GM12801 (cell line): ENCODE measurements at regions not wholly inside any gene's neighbourhood (a gene's known extent, or its start where the extent isn't known, plus 50 kb on each side); places are given as distances from the start of the nearest gene placed in this dataset.

Source experiments
- CTCF ChIP-seq: IDR thresholded peaks from one replicate; pipeline ENCODE4 v1.5.1; 2011; ENCODE audit warnings: control low read depth; ENCODE audit not compliant: insufficient read length; ENCODE audit errors: extremely low read depth

GRCh38 chr2:234676783-234677450 lies 180.0 kb upstream of the ARL4C start:
- TF ChIP-seq CTCF, result no peak

- TF ChIP-seq CTCF, result no peak
Observed at GRCh38 chr2:234676109-234676782, 179.4 kb upstream of the ARL4C start.

GRCh38 chr2:234674781-234675201 lies 177.9 kb upstream of the ARL4C start:
- TF ChIP-seq CTCF, result no peak

GRCh38 chr2:234673961-234674759 lies 177.3 kb upstream of the ARL4C start:
- TF ChIP-seq CTCF, result no peak

GRCh38 chr2:234673501-234673900 lies 176.6 kb upstream of the ARL4C start:
- no peak for TF ChIP-seq CTCF

- no peak for TF ChIP-seq CTCF
Observed at GRCh38 chr2:234672498-234673150, 175.7 kb upstream of the ARL4C start.

- no peak for TF ChIP-seq CTCF
Observed at GRCh38 chr2:234671716-234672115, 174.8 kb upstream of the ARL4C start.
